Smooth muscle cell (in vitro differentiated cells): ENCODE measurements at regions not wholly inside any gene's neighbourhood (a gene's known extent, or its start where the extent isn't known, plus 50 kb on each side); places are given as distances from the start of the nearest gene placed in this dataset.
A peak's percentile ranks its signal among the peaks of the same experiment; 100 is the strongest.

Source experiments
- DNase-seq: peaks from one replicate; lab custom pipeline; 2025; ENCODE audit not compliant: unreplicated experiment; lab: John Stamatoyannopoulos, UW
- H2AFZ ChIP-seq: fragments of 200-600 bp; sonication (generic); 2 replicates; pipeline ENCODE4 v1.6.0; 2016; ENCODE audit warnings: antibody characterized with exemption, low read depth, mild to moderate bottlenecking
- H3F3A ChIP-seq: fragments of 200-600 bp; sonication (generic); 2 replicates; pipeline ENCODE4 v1.6.0; 2017; ENCODE audit warnings: antibody characterized with exemption, low read depth
- H3K27ac ChIP-seq: fragments of 200-600 bp; sonication (generic); 2 replicates; pipeline ENCODE4 v1.5.1; 2016; ENCODE audit warnings: low read depth, mild to moderate bottlenecking
- H3K27me3 ChIP-seq: fragments of 200-600 bp; sonication (generic); 2 replicates; pipeline ENCODE4 v1.6.1; 2016; ENCODE audit warnings: low read depth, mild to moderate bottlenecking
- H3K36me3 ChIP-seq: fragments of 200-600 bp; sonication (generic); 2 replicates; pipeline ENCODE4 v1.5.1; 2016; ENCODE audit warnings: low read depth
- H3K4me1 ChIP-seq: fragments of 200-600 bp; sonication (generic); 2 replicates; pipeline ENCODE4 v1.5.1; 2016; ENCODE audit warnings: low read depth
- H3K4me2 ChIP-seq: fragments of 200-600 bp; sonication (generic); 2 replicates; pipeline ENCODE4 v1.6.0; 2016; ENCODE audit warnings: mild to moderate bottlenecking
- H3K4me3 ChIP-seq: fragments of 200-600 bp; sonication (generic); 2 replicates; pipeline ENCODE4 v1.5.1; 2016; ENCODE audit warnings: mild to moderate bottlenecking
- H3K79me2 ChIP-seq: fragments of 200-600 bp; sonication (generic); 2 replicates; pipeline ENCODE4 v1.6.0; 2016; ENCODE audit warnings: low read depth, mild to moderate bottlenecking
- H3K9ac ChIP-seq: fragments of 200-600 bp; sonication (generic); 2 replicates; pipeline ENCODE4 v1.6.0; 2016; ENCODE audit warnings: low read depth
- H3K9me3 ChIP-seq: fragments of 200-600 bp; sonication (generic); replicated peaks from 2 replicates; pipeline ENCODE4 v1.5.1; 2016; ENCODE audit warnings: low read depth
- H4K20me1 ChIP-seq: fragments of 200-600 bp; sonication (generic); 2 replicates; pipeline ENCODE4 v1.6.0; 2016; ENCODE audit warnings: low read depth
- CTCF ChIP-seq: fragments of 200-600 bp; sonication (generic); IDR thresholded peaks from 2 replicates; pipeline ENCODE4 v1.5.1; 2017; ENCODE audit warnings: borderline replicate concordance, mild to moderate bottlenecking, antibody characterized with exemption; ENCODE audit not compliant: insufficient read depth, poor library complexity, severe bottlenecking
- WGBS: methylation state at CpG from one replicate; pipeline ENCODE4 v1.1.7; 2016; ENCODE audit warnings: low lambda C conversion rate; 5-methylcytosine and 5-hydroxymethylcytosine counted together

DNA sequence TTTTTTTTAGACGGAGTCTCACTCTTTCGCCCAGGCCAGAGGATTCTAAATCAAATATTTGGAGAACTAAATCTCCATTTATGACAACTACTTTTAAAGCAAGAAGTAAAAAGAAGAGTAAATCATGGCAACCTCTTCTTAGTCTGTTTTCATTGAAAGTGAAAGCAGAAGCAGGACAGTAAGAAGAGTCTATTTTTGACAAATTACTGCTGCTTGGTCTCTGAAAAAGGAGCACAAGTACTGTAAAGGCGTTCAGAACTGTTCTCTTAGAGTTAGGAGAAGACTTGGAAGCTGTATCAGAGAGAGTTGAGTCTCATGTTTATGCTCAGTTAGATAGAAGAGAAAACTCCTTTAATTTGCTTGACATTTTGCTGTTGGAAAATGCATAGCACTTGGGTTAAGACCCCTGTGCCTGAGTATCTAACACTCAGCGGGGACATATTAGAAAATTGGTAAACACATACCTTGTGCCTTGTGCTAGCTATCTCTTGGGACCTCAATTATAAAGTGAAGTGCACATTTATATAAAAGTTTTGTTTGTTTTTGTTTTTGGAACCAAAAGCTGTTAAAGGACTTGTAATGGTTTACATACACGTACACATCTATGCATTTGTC is 433.0 kb downstream of the ANKRD7 start:
- no peak overlapping the region for H3K4me3 ChIP-seq
- no peaks in the 10 kb centered on the region for H4K20me1 ChIP-seq
- H3K4me1 ChIP-seq: no peaks in the 10 kb centered on the region
- no peaks in the 10 kb centered on the region for H3K79me2 ChIP-seq
- H3K27ac ChIP-seq: no peak overlapping the region
- no peaks in the 10 kb centered on the region for H3K27me3 ChIP-seq
- H3K9me3 ChIP-seq: no peaks in the 10 kb centered on the region
- no peak for TF ChIP-seq CTCF
- peak overlapping the region; percentile 56 for H2AFZ ChIP-seq
- H3K4me2 ChIP-seq: no peak overlapping the region
- H3F3A ChIP-seq: no peaks in the 10 kb centered on the region
- H3K36me3 ChIP-seq: no peaks in the 10 kb centered on the region
- no peak overlapping the region for H3K9ac ChIP-seq
- 92% methylated on average over 5 of the region's 5 CpGs for WGBS
- DNase-seq: no peak

DNA sequence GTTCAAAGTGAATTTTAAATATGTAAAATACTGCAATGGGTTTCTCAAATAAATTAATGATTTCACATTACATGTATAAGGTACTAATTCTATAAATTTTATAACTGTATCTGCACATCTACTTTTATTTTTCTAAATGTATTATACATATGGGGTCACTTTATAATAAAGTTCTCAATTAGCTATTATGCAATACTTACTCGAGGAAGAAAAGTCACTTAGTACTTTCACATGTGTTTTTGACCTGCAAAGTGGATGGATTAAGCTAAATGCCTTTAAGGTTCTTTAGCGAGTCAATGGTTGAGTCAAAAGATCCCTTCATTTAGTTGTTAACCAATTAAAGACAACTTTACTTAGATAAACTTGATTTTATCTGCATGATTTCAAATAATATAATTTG is 437.8 kb downstream of the ANKRD7 start:
- H3F3A ChIP-seq: no peaks in the 10 kb centered on the region
- no peaks in the 10 kb centered on the region for H3K9me3 ChIP-seq
- 84% methylated on average over 2 of the region's 2 CpGs for WGBS
- H3K4me3 ChIP-seq: no peak overlapping the region
- no peaks in the 10 kb centered on the region for H3K27me3 ChIP-seq
- no peak overlapping the region for H3K9ac ChIP-seq
- DNase-seq: no peak
- no peak overlapping the region for H2AFZ ChIP-seq
- H4K20me1 ChIP-seq: no peaks in the 10 kb centered on the region
- H3K36me3 ChIP-seq: no peaks in the 10 kb centered on the region
- no peaks in the 10 kb centered on the region for H3K4me1 ChIP-seq
- H3K4me2 ChIP-seq: no peak overlapping the region
- no peak for TF ChIP-seq CTCF
- H3K79me2 ChIP-seq: no peaks in the 10 kb centered on the region
- no peak overlapping the region for H3K27ac ChIP-seq

GRCh38 chr7:118664498-118664897 is 440.0 kb downstream of the ANKRD7 start:
- H3K9ac ChIP-seq: no peak overlapping the region
- H3K4me1 ChIP-seq: no peaks in the 10 kb centered on the region
- H3K9me3 ChIP-seq: no peaks in the 10 kb centered on the region
- H3K27me3 ChIP-seq: no peaks in the 10 kb centered on the region
- DNase-seq: no peak
- no peaks in the 10 kb centered on the region for H3K79me2 ChIP-seq
- WGBS: 46% methylated on average over 1 of the region's 1 CpG
- H3K4me3 ChIP-seq: no peak overlapping the region
- no peak for TF ChIP-seq CTCF
- H3K4me2 ChIP-seq: no peak overlapping the region
- H3K27ac ChIP-seq: no peak overlapping the region
- H3F3A ChIP-seq: no peaks in the 10 kb centered on the region
- no peak overlapping the region for H2AFZ ChIP-seq
- no peaks in the 10 kb centered on the region for H3K36me3 ChIP-seq
- H4K20me1 ChIP-seq: no peaks in the 10 kb centered on the region

DNA sequence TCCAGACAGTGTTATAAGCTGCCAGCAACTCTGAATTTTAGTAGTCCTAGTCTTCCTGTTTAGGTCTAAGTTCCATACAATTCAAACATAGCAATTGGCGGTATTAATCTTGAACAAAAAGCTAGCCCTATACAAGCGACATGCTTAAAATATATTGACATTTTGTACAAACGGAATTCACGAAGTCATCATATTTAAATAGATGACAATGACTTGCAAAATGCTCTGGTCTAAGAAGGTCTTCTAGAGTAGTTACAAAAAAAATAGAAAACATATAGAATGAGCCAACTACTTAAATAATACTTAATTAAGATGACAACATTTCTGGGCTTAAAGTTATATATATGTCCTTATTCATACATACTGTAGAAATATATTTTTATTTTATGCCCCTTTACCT is 446.6 kb downstream of the ANKRD7 start:
- H3K4me3 ChIP-seq: no peak overlapping the region
- no peak for TF ChIP-seq CTCF
- 66% methylated on average over 4 of the region's 4 CpGs for WGBS
- H3K79me2 ChIP-seq: no peaks in the 10 kb centered on the region
- H3K27ac ChIP-seq: no peak overlapping the region
- H3K27me3 ChIP-seq: no peaks in the 10 kb centered on the region
- no peak overlapping the region for H3K9ac ChIP-seq
- H4K20me1 ChIP-seq: no peaks in the 10 kb centered on the region
- DNase-seq: no peak
- H3K36me3 ChIP-seq: no peaks in the 10 kb centered on the region
- no peaks in the 10 kb centered on the region for H3K9me3 ChIP-seq
- H3K4me1 ChIP-seq: no peaks in the 10 kb centered on the region
- no peak overlapping the region for H2AFZ ChIP-seq
- H3F3A ChIP-seq: no peaks in the 10 kb centered on the region
- H3K4me2 ChIP-seq: no peak overlapping the region
